DND-41 (cell line): ENCODE measurements at regions not wholly inside any gene's neighbourhood (a gene's known extent, or its start where the extent isn't known, plus 50 kb on each side); places are given as distances from the start of the nearest gene placed in this dataset.

Experiments used
- ATAC-seq: fragments of 200-7000 bp; cut with Tn5 transposase; 3 replicates; pipeline ENCODE4 v1.9.1; 2021; ENCODE audit warnings: low read depth; ENCODE audit not compliant: insufficient read depth
- DNase-seq: peaks from one replicate; pipeline ENCODE4 v3.0.0-alpha.2; 2020
- H2AFZ ChIP-seq: 2 replicates; pipeline ENCODE4 v1.6.0; 2012; ENCODE audit warnings: low read depth, low read length
- H3K27ac ChIP-seq: 2 replicates; pipeline ENCODE4 v1.5.1; 2012; ENCODE audit warnings: low read length, inconsistent platforms
- H3K27me3 ChIP-seq: fragments of 200-600 bp; sonication (generic); 2 replicates; pipeline ENCODE4 v1.6.0; 2012; ENCODE audit warnings: low read length, mild to moderate bottlenecking, inconsistent platforms; ENCODE audit not compliant: insufficient read depth, poor library complexity
- H3K36me3 ChIP-seq: 2 replicates; pipeline ENCODE4 v1.5.1; 2012; ENCODE audit warnings: low read length, inconsistent platforms; ENCODE audit not compliant: insufficient read depth
- H3K4me1 ChIP-seq: 2 replicates; pipeline ENCODE4 v1.5.1; 2012; ENCODE audit warnings: mild to moderate bottlenecking, low read length; ENCODE audit not compliant: insufficient read depth
- H3K4me2 ChIP-seq: 2 replicates; pipeline ENCODE4 v1.6.0; 2012; ENCODE audit warnings: mild to moderate bottlenecking, moderate library complexity, low read length, inconsistent platforms; ENCODE audit not compliant: insufficient read depth
- H3K4me3 ChIP-seq, 2 experiments: fragments of 200-600 bp in 1 of 2; shearing (Covaris generic) in 1 of 2; 2 replicates each; pipeline ENCODE4 v1.5.1; 2012 to 2016; ENCODE audit warnings: inconsistent platforms in 2 of 2, low read length in 2 of 2, mild to moderate bottlenecking in 2 of 2, low read depth in 1 of 2, moderate library complexity in 1 of 2
- H3K79me2 ChIP-seq: 2 replicates; pipeline ENCODE4 v1.6.0; 2012; ENCODE audit warnings: low read length, inconsistent platforms; ENCODE audit not compliant: insufficient read depth
- H3K9ac ChIP-seq: 2 replicates; pipeline ENCODE4 v1.6.0; 2012; ENCODE audit warnings: low read depth, mild to moderate bottlenecking, inconsistent platforms, low read length, moderate library complexity
- H3K9me3 ChIP-seq: 2 replicates; pipeline ENCODE4 v1.5.1; 2012; ENCODE audit warnings: low read length, moderate library complexity, mild to moderate bottlenecking, inconsistent platforms; ENCODE audit not compliant: insufficient read depth, severe bottlenecking
- H4K20me1 ChIP-seq: 2 replicates; pipeline ENCODE4 v1.6.0; 2012; ENCODE audit warnings: low read length; ENCODE audit not compliant: insufficient read depth
- EZH2 ChIP-seq: IDR thresholded peaks from 3 replicates; pipeline ENCODE4 v1.6.1; 2012; ENCODE audit warnings: borderline replicate concordance, low read depth, mild to moderate bottlenecking, moderate library complexity, low read length, inconsistent platforms; ENCODE audit not compliant: severe bottlenecking
- TF ChIP-seq, protein P1 (sequence below): IDR thresholded peaks from 2 replicates; pipeline ENCODE4 v1.5.1; 2012; ENCODE audit warnings: borderline replicate concordance, low read length, moderate library complexity, mild to moderate bottlenecking; ENCODE audit not compliant: poor library complexity, severe bottlenecking; ENCODE audit errors: extremely low read depth

DNA sequence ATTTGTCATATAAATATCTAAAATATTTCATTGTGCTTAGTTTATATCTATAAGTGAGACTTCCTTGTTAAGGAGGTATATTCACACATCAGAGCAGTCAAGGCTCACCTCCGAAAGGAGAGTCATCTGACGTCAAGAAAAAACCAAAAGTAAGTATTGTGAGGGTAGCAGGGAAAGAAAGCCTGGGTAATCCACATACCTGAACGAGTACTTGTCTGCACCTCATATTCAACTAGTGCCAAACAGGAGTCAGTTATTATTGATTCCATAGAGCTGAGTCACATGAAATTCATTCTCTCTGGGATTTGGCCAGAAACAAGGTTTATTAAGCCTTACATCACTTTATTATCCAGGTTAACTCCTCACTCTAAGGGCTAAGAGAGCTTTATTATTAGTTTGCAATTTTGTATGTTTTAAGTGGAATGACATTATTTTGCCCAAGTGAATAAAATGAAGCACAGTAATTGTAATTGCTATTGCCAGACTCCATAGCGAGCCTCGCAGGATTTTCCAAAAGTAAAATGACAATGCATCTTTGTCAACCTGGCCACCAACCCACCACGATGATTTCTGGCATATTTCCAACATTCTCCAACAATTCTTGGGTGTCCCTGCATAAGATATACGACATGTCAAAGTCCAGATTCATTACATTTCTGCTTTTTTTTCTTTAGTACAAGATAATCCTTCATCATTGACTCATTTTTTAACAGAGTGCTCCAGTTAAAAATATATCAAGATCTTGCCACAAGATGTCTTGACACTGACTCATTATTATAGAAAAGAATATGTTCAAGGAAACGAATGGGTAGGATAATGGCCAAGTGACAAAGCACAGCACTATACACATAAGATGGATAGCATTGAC lies 1210.4 kb upstream of the ACVR2A start:
- no peak for ATAC-seq
- H3K9me3 ChIP-seq: no peaks in the 10 kb centered on the region
- H3K9ac ChIP-seq: no peak overlapping the region
- TF ChIP-seq, protein P1, sequence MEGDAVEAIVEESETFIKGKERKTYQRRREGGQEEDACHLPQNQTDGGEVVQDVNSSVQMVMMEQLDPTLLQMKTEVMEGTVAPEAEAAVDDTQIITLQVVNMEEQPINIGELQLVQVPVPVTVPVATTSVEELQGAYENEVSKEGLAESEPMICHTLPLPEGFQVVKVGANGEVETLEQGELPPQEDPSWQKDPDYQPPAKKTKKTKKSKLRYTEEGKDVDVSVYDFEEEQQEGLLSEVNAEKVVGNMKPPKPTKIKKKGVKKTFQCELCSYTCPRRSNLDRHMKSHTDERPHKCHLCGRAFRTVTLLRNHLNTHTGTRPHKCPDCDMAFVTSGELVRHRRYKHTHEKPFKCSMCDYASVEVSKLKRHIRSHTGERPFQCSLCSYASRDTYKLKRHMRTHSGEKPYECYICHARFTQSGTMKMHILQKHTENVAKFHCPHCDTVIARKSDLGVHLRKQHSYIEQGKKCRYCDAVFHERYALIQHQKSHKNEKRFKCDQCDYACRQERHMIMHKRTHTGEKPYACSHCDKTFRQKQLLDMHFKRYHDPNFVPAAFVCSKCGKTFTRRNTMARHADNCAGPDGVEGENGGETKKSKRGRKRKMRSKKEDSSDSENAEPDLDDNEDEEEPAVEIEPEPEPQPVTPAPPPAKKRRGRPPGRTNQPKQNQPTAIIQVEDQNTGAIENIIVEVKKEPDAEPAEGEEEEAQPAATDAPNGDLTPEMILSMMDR: no peak
- TF ChIP-seq EZH2: no peak
- no peaks in the 10 kb centered on the region for H3K79me2 ChIP-seq
- no peaks in the 10 kb centered on the region for H3K27me3 ChIP-seq
- H4K20me1 ChIP-seq: no peaks in the 10 kb centered on the region
- no peak for DNase-seq
- no peak overlapping the region for H3K4me3 ChIP-seq
- no peak overlapping the region for H2AFZ ChIP-seq
- no peaks in the 10 kb centered on the region for H3K36me3 ChIP-seq
- no peak overlapping the region for H3K27ac ChIP-seq
- no peak overlapping the region for H3K4me2 ChIP-seq
- H3K4me1 ChIP-seq: no peaks in the 10 kb centered on the region

DNA sequence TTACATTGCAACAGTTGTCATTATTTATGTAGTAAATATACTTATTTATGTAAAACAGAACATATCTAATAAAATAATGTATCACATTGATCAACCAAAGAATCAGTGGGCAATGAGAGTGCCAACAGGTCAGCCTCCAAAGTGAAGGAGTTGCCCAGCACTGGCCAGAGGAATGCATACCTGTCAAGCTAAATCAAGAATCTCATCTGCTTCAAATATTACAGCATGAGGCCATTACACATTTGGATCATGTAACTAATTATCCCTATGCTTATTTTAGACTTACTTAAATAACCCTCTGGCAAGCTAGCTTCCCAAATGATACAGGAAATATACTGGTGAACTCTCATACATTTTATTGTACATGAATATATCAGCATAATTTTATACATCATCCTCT lies 1211.7 kb upstream of the ACVR2A start:
- H3K9me3 ChIP-seq: no peaks in the 10 kb centered on the region
- DNase-seq: no peak
- H3K79me2 ChIP-seq: no peaks in the 10 kb centered on the region
- H3K4me3 ChIP-seq: no peak overlapping the region
- H3K9ac ChIP-seq: no peak overlapping the region
- H4K20me1 ChIP-seq: no peaks in the 10 kb centered on the region
- no peaks in the 10 kb centered on the region for H3K36me3 ChIP-seq
- no peak overlapping the region for H2AFZ ChIP-seq
- no peaks in the 10 kb centered on the region for H3K27me3 ChIP-seq
- no peak for ATAC-seq
- no peak for TF ChIP-seq EZH2
- TF ChIP-seq, protein P1: no peak
- no peak overlapping the region for H3K27ac ChIP-seq
- no peak overlapping the region for H3K4me2 ChIP-seq
- no peaks in the 10 kb centered on the region for H3K4me1 ChIP-seq

DNA sequence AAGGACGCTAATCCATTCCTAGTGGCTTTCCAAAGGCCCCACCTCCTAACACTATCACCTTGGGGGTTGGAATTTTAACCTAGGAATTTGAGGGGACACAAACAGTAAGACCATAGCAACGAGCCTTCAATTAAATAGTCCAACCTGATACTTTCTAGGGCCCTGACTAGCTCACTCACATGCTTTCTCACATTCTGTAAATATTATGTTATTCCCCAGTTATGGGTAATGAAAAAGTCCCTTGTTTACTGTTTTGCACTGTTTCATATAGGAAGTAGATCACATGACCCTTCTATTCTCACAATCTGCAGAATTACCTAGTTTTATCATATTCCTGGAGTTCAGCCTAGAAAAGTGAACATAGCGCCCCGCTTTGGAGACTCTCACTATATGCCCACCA lies 1212.1 kb upstream of the ACVR2A start:
- H3K79me2 ChIP-seq: no peaks in the 10 kb centered on the region
- no peaks in the 10 kb centered on the region for H3K9me3 ChIP-seq
- H3K36me3 ChIP-seq: no peaks in the 10 kb centered on the region
- H3K4me1 ChIP-seq: no peaks in the 10 kb centered on the region
- no peak overlapping the region for H3K4me3 ChIP-seq
- H3K27me3 ChIP-seq: no peaks in the 10 kb centered on the region
- no peak overlapping the region for H3K4me2 ChIP-seq
- ATAC-seq (no peak), DNase-seq (no peak)
- no peak for TF ChIP-seq EZH2
- TF ChIP-seq, protein P1: no peak
- H3K27ac ChIP-seq: no peak overlapping the region
- no peaks in the 10 kb centered on the region for H4K20me1 ChIP-seq
- no peak overlapping the region for H2AFZ ChIP-seq
- no peak overlapping the region for H3K9ac ChIP-seq
